ENCODE measurements at regions not wholly inside any gene's neighbourhood (a gene's known extent, or its start where the extent isn't known, plus 50 kb on each side); places are given as distances from the start of the nearest gene placed in this dataset.

DNA sequence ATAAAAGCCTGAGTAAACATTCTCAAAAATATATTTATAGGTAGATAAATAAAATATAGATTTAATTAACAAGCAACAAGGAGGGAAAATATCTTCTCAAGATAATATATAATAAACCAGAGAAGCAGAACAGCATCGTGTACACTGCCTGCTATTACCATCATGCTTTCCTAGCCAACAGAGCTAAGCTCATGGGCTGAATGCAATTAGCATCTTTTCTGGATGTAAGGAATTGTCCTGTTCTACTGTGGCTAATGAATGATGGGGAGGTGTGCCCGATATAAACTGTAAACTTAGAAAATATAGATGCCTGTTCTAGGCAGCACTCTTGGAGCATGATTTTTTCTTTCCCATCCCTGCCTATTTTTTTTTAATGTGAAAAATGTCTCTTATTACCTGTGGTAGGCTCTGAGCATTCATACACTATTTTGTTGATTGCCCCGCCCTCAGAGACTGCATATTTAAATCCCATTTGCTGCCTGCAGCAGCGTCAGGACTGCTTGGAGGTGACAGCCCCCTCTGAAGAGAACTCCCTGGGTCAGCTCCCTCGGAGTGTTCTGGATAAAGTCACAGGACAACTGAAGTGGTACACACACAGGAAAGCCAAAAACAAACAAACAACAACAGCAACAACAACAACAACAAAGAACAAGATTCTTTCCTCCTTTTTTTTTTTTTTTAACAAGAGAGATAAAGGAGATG lies 312.3 kb downstream of the SATB1 start:
- TF ChIP-seq, protein P1, sequence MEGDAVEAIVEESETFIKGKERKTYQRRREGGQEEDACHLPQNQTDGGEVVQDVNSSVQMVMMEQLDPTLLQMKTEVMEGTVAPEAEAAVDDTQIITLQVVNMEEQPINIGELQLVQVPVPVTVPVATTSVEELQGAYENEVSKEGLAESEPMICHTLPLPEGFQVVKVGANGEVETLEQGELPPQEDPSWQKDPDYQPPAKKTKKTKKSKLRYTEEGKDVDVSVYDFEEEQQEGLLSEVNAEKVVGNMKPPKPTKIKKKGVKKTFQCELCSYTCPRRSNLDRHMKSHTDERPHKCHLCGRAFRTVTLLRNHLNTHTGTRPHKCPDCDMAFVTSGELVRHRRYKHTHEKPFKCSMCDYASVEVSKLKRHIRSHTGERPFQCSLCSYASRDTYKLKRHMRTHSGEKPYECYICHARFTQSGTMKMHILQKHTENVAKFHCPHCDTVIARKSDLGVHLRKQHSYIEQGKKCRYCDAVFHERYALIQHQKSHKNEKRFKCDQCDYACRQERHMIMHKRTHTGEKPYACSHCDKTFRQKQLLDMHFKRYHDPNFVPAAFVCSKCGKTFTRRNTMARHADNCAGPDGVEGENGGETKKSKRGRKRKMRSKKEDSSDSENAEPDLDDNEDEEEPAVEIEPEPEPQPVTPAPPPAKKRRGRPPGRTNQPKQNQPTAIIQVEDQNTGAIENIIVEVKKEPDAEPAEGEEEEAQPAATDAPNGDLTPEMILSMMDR (IDR thresholded peaks at IDR 0.05; ENCODE audit: insufficient read depth, low read depth, low read length), result no peak
- no peak for TF ChIP-seq EZH2 (IDR thresholded peaks at IDR 0.05; ENCODE audit: insufficient read depth, low read length)

Data from astrocyte (in vitro differentiated cells and primary cell).